PC-3 (cell line): ENCODE measurements at regions not wholly inside any gene's neighbourhood (a gene's known extent, or its start where the extent isn't known, plus 50 kb on each side); places are given as distances from the start of the nearest gene placed in this dataset.

Source experiments
- ATAC-seq: fragments of 200-7000 bp; cut with Tn5 transposase; 2 replicates; pipeline ENCODE4 v1.9.1; 2020; ENCODE audit warnings: mild to moderate bottlenecking, moderate library complexity
- BruUV-seq: library from RNA; stranded (reverse); fragments of 400-500 nt; replicated peaks from 2 replicates; lab custom pipeline; 2021; lab: Mats Ljungman, UMichigan
- CTCF ChIA-PET: fragments of 300-600 bp; sonication (Branson Sonifier 250); formaldehyde crosslinking; loops from one replicate; lab custom pipeline; 2022; ENCODE audit warnings: antibody characterized with exemption; lab: Charles Lee
- POLR2A ChIA-PET: fragments of 300-600 bp; sonication (Branson Sonifier 250); formaldehyde crosslinking; loops from one replicate; lab custom pipeline; 2022; ENCODE audit warnings: antibody characterized with exemption; ENCODE audit not compliant: unreplicated experiment; lab: Charles Lee
- DNase-seq: peaks from one replicate; pipeline ENCODE4 v3.0.0-alpha.2; 2015
- H2AFZ ChIP-seq: fragments of 300-600 bp; sonication (generic); 2 replicates; pipeline ENCODE4 v1.6.0; 2016; ENCODE audit warnings: antibody characterized with exemption, low read length
- H3F3A ChIP-seq: fragments of 300-600 bp; sonication (generic); one replicate; pipeline ENCODE4 v1.6.0; 2017; ENCODE audit warnings: antibody characterized with exemption, low read length, control low read depth, mild to moderate bottlenecking; ENCODE audit not compliant: unreplicated experiment
- H3K27ac ChIP-seq: fragments of 300-600 bp; sonication (generic); 2 replicates; pipeline ENCODE4 v1.5.1; 2016; ENCODE audit warnings: mild to moderate bottlenecking, low read length
- H3K27me3 ChIP-seq: fragments of 300-600 bp; sonication (generic); 2 replicates; pipeline ENCODE4 v1.6.1; 2016; ENCODE audit warnings: low read length, mixed read lengths
- H3K36me3 ChIP-seq: fragments of 300-600 bp; sonication (generic); 2 replicates; pipeline ENCODE4 v1.6.1; 2016; ENCODE audit warnings: low read depth, mixed run types, low read length, mixed read lengths
- H3K4me1 ChIP-seq: fragments of 300-600 bp; sonication (generic); 2 replicates; pipeline ENCODE4 v1.5.1; 2016; ENCODE audit warnings: low read length; ENCODE audit not compliant: insufficient read depth
- H3K4me2 ChIP-seq: fragments of 300-600 bp; sonication (generic); 2 replicates; pipeline ENCODE4 v1.6.0; 2016; ENCODE audit warnings: low read length
- H3K4me3 ChIP-seq: fragments of 300-600 bp; sonication (generic); 2 replicates; pipeline ENCODE4 v1.5.1; 2016; ENCODE audit warnings: mild to moderate bottlenecking, low read length, mixed read lengths
- H3K79me2 ChIP-seq: fragments of 300-600 bp; sonication (generic); 2 replicates; pipeline ENCODE4 v1.6.1; 2017; ENCODE audit warnings: low read length, mixed read lengths
- H3K9ac ChIP-seq: fragments of 300-600 bp; sonication (generic); 2 replicates; pipeline ENCODE4 v1.6.0; 2016; ENCODE audit warnings: mild to moderate bottlenecking, low read length
- H3K9me2 ChIP-seq: fragments of 300-600 bp; sonication (generic); replicated peaks from 2 replicates; pipeline ENCODE4 v1.6.1; 2016; ENCODE audit warnings: mixed run types, low read length, mixed read lengths
- H3K9me3 ChIP-seq: fragments of 300-600 bp; sonication (generic); 2 replicates; pipeline ENCODE4 v1.6.1; 2016; ENCODE audit warnings: low read length, mixed read lengths
- H4K20me1 ChIP-seq: fragments of 300-600 bp; sonication (generic); 2 replicates; pipeline ENCODE4 v1.6.1; 2016; ENCODE audit warnings: low read length, mixed read lengths
- CTCF ChIP-seq: fragments of 300-600 bp; sonication (generic); conservative IDR thresholded peaks from 2 replicates; pipeline ENCODE4 v1.5.1; 2017; ENCODE audit warnings: antibody characterized with exemption, low read depth, mild to moderate bottlenecking, low read length
- EZH2 ChIP-seq: fragments of 300-600 bp; sonication (generic); IDR thresholded peaks from one replicate; pipeline ENCODE4 v1.6.1; 2017; ENCODE audit warnings: antibody characterized with exemption, mild to moderate bottlenecking, low read length; ENCODE audit not compliant: unreplicated experiment
- EZH2phosphoT487 ChIP-seq: fragments of 300-600 bp; sonication (generic); IDR thresholded peaks from 2 replicates; pipeline ENCODE4 v1.6.1; 2018; ENCODE audit warnings: mild to moderate bottlenecking, antibody characterized with exemption, low read length, borderline replicate concordance
- intact Hi-C: fragments of 100-400 bp; cut with micrococcal nuclease; formaldehyde crosslinking; loops from 2 replicates; pipeline ENCODE4 v1.9.0; 2023

DNA sequence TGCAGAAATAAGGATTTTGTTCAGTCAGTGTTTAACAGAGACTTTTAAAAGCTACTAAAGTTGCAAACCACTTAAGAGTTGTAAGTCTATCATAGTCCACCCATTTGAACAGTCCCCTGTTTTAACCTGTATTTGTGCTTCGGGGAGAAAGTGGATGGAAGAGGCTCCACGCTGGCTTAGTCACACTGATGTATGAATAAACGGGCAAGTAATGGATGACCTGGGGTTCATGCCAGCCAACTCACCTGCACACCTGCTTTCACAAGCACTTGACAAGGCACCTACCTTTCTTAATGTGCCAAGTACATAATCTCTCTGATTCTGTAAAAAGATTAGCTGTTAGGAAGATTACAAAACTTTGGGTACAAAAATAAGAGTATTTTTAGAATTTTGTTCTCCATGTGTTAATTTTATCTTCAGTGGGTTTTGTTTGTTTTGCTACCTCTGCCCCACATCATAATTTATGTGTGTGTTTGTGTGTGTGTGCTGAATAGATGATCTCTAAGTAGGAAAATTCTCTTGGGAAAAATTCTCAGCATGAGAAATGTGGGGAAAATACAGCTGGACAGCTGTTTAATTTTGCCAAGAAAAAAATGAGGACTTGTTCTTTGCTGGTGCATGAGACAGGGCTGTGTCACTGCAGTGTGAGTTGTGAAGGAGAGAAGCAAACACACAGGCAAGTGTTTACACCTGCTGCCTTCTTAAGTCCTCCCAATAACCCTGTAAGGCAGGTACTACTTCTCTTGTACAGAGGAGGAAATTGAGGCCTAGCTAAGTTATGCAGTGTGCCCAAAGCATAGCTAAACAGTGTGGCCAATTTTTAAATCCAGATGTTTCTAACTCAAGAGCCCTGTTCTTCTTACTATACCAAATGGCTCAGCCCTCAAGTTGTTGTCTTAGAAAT, 181.2 kb upstream of the IL12A start:
- Histone ChIP-seq H3K9me2 (no peaks in the 10 kb centered on the region), H3K27me3 (no peaks in the 10 kb centered on the region), H3F3A (no peaks in the 10 kb centered on the region), H4K20me1 (peaks cover 28% of the 10 kb centered on the region; the same call in 1 of the 2 replicates), H3K27ac (no peak overlapping the region), H3K4me1 (peaks cover 22% of the 10 kb centered on the region), H3K9me3 (no peaks in the 10 kb centered on the region), H3K4me2 (peak overlapping the region; percentile 17; the same call in 1 of the 2 replicates), H3K4me3 (no peak overlapping the region), H3K36me3 (no peaks in the 10 kb centered on the region), H2AFZ (no peak overlapping the region), H3K9ac (no peak overlapping the region), H3K79me2 (peaks cover 79% of the 10 kb centered on the region)
- ATAC-seq (no peak), DNase-seq (peak; percentile 41)
- TF ChIP-seq CTCF (no peak), EZH2 (no peak), EZH2phosphoT487 (no peak)
- no TSS peak for BruUV-seq
- ChIA-PET CTCF (no interaction called here), POLR2A (no interaction called here)
- intact Hi-C loops: loop anchor here (10.0 kb wide), 1 partner anchor 83 kb away; no protein-coding TSS in a partner anchor

GRCh38 chr3:159813822-159814531, 174.7 kb upstream of the IL12A start:
- intact Hi-C loops: loop anchor here (1.0 to 2.0 kb wide), 2 partner anchors 10 to 49 kb away; no protein-coding TSS in a partner anchor
- ChIA-PET POLR2A (interaction anchor here (0.5 kb wide), 2 partner anchors 9 to 1091 kb away, joined by 5 to 15 read pairs; no protein-coding TSS in a partner anchor), CTCF (interaction anchor here (0.5 to 1.3 kb wide), 6 partner anchors 49 to 191 kb away, joined by 3 to 6 read pairs (median 3); no protein-coding TSS in a partner anchor)
- H3K9me3 ChIP-seq: no peaks in the 10 kb centered on the region
- no peaks in the 10 kb centered on the region for H3K36me3 ChIP-seq
- TSS peak; percentile 55 for BruUV-seq
- TF ChIP-seq CTCF (no peak), EZH2 (no peak), EZH2phosphoT487 (no peak)
- H3K4me1 ChIP-seq: peaks cover 45% of the 10 kb centered on the region
- ATAC-seq (peak; percentile 99), DNase-seq (peak; percentile 96)
- peak overlapping the region; percentile 36; the same call in 1 of the 2 replicates for H2AFZ ChIP-seq
- H3K27ac ChIP-seq: peak overlapping the region; percentile 71
- H3F3A ChIP-seq: peaks cover 9% of the 10 kb centered on the region
- no peaks in the 10 kb centered on the region for H3K27me3 ChIP-seq
- H3K9me2 ChIP-seq: no peaks in the 10 kb centered on the region
- peaks cover 75% of the 10 kb centered on the region for H3K79me2 ChIP-seq
- H3K9ac ChIP-seq: no peak overlapping the region
- H4K20me1 ChIP-seq: peaks cover 4% of the 10 kb centered on the region
- peak overlapping the region; percentile 77 for H3K4me2 ChIP-seq
- peak overlapping the region; percentile 41 for H3K4me3 ChIP-seq
